ENCODE measurements at regions not wholly inside any gene's neighbourhood (a gene's known extent, or its start where the extent isn't known, plus 50 kb on each side); places are given as distances from the start of the nearest gene placed in this dataset.

- TF ChIP-seq REST (IDR thresholded peaks at IDR 0.05; ENCODE audit: insufficient read depth in 1 of 2, low read depth in 2 of 2, low read length in 2 of 2) (no peak), SIN3A (IDR thresholded peaks at IDR 0.05; ENCODE audit: borderline replicate concordance, insufficient read depth, low read length) (no peak)
Observed at GRCh38 chr2:43128559-43128955, 97.8 kb downstream of the ZFP36L2 start.

Measured in PFSK-1 (cell line).